NCI-H446 treated with DMSO at 0.1 percent for 48 hours (cell line): ENCODE measurements at regions not wholly inside any gene's neighbourhood (a gene's known extent, or its start where the extent isn't known, plus 50 kb on each side); places are given as distances from the start of the nearest gene placed in this dataset.

ENCODE experiments used
- DNase-seq: peaks from one replicate; lab custom pipeline; 2025; lab: John Stamatoyannopoulos, UW

- DNase-seq: no peak
These were observed 64.2 kb downstream of the RBM43 start for GRCh38 chr2:151197184-151198108.

GRCh38 chr2:151193576-151193975 is 68.1 kb downstream of the RBM43 start:
- no peak for DNase-seq

- DNase-seq: no peak
These were observed 69.0 kb downstream of the RBM43 start for GRCh38 chr2:151192681-151193080.

GRCh38 chr2:151191001-151191400 is 70.7 kb downstream of the RBM43 start:
- DNase-seq: no peak

- DNase-seq: no peak
These were observed 72.5 kb downstream of the RBM43 start for GRCh38 chr2:151189125-151189524.

- DNase-seq: no peak
These were observed 75.7 kb downstream of the RBM43 start for GRCh38 chr2:151186011-151186410.

- no peak for DNase-seq
These were observed 78.5 kb downstream of the RBM43 start for GRCh38 chr2:151182899-151183809.

- DNase-seq: no peak
These were observed 79.3 kb downstream of the RBM43 start for GRCh38 chr2:151182396-151182795.

GRCh38 chr2:151181524-151181923 is 80.1 kb downstream of the RBM43 start:
- DNase-seq: no peak

- DNase-seq: no peak
These were observed 81.5 kb downstream of the RBM43 start for GRCh38 chr2:151180123-151180522.

- DNase-seq: no peak
These were observed 83.5 kb downstream of the RBM43 start for GRCh38 chr2:151178207-151178606.

GRCh38 chr2:151177756-151178155 is 83.9 kb downstream of the RBM43 start:
- DNase-seq: no peak

- DNase-seq: no peak
These were observed 85.0 kb downstream of the RBM43 start for GRCh38 chr2:151176661-151177060.

GRCh38 chr2:151175864-151176263 is 85.8 kb downstream of the RBM43 start:
- peak; percentile 73 for DNase-seq

GRCh38 chr2:151174127-151174526 is 87.5 kb downstream of the RBM43 start:
- DNase-seq: no peak

- no peak for DNase-seq
These were observed 90.5 kb downstream of the RBM43 start for GRCh38 chr2:151171186-151171585.

GRCh38 chr2:151166410-151166809 is 95.3 kb downstream of the RBM43 start:
- DNase-seq: no peak

- DNase-seq: no peak
These were observed 96.5 kb downstream of the RBM43 start for GRCh38 chr2:151165105-151165684.

- no peak for DNase-seq
These were observed 99.7 kb downstream of the RBM43 start for GRCh38 chr2:151161821-151162551.

GRCh38 chr2:151159109-151159662 is 102.5 kb downstream of the RBM43 start:
- DNase-seq: no peak

GRCh38 chr2:151157000-151157735 is 104.5 kb downstream of the RBM43 start:
- no peak for DNase-seq
